ENCODE measurements at regions not wholly inside any gene's neighbourhood (a gene's known extent, or its start where the extent isn't known, plus 50 kb on each side); places are given as distances from the start of the nearest gene placed in this dataset.

DNA sequence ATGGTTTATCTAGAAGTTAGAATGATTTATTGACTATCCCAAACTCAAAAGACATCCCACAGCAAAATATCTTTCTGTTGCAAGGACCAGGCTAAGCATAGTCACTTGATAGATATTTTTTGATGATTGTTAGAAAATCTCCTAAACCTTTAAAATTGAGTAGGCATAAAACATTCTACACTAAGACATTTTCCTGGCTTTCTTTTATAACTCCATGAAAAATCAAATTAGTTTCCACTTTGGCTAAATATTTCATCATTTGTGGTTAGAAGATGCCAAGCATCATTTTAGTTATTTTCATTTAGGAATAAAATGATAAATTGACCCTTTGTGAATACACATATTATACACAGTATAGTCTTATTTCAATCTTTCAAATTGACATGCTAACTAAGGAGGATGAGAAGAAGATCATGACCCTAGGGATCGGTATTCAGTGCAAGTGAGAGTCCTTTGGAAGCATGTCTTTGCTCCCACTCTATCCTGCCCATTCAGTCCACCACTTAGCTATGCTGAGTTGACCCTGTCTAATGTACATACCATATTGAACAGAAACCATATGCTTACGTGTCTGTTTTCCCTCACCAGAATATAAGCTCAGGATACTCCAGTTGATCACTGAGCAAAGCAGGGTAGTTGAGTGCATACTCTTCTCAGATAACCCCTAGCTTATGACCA lies 136.6 kb upstream of the OTUD4 start:
- no peak overlapping the region for H3K27ac ChIP-seq
- H3K27me3 ChIP-seq: no peaks in the 10 kb centered on the region
- DNase-seq (no peak), ATAC-seq (no peak)
- H3K9me3 ChIP-seq: no peaks in the 10 kb centered on the region
- TF ChIP-seq, protein P1, sequence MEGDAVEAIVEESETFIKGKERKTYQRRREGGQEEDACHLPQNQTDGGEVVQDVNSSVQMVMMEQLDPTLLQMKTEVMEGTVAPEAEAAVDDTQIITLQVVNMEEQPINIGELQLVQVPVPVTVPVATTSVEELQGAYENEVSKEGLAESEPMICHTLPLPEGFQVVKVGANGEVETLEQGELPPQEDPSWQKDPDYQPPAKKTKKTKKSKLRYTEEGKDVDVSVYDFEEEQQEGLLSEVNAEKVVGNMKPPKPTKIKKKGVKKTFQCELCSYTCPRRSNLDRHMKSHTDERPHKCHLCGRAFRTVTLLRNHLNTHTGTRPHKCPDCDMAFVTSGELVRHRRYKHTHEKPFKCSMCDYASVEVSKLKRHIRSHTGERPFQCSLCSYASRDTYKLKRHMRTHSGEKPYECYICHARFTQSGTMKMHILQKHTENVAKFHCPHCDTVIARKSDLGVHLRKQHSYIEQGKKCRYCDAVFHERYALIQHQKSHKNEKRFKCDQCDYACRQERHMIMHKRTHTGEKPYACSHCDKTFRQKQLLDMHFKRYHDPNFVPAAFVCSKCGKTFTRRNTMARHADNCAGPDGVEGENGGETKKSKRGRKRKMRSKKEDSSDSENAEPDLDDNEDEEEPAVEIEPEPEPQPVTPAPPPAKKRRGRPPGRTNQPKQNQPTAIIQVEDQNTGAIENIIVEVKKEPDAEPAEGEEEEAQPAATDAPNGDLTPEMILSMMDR (IDR thresholded peaks at IDR 0.05): no peak
- no peak for TF ChIP-seq POLR2A (IDR thresholded peaks at IDR 0.05)
- no peaks in the 10 kb centered on the region for H3K36me3 ChIP-seq (replicated peaks in 1 of 2; ENCODE audit: insufficient read depth in 1 of 2, low read depth in 2 of 2)
- no peak overlapping the region for H3K4me3 ChIP-seq
- intact Hi-C loops (cut with DNase I): no loop called here
- 87 to 90% methylated on average over 2 of the region's 2 CpGs for WGBS, 2 donors
- H3K4me1 ChIP-seq: no peaks in the 10 kb centered on the region

DNA sequence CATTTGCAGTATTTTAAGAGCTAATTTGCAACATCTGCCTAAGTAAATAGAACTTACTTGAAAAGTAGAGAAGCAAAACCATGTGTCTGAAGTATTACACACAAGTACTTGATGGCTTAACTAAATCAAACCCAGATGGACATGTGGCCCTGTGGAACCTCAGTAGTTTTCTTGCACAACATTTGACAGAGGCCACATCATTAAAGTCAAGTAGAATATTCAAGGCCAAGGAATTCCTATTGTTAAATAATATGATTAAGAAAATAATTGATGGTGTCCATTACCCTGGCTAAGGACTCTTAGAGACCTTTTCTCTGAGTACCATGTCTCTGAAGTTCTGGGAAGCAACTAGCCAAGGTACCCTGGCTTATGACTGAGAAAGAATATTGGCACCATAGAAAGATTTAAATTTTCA lies 135.4 kb upstream of the OTUD4 start:
- no peak overlapping the region for H3K27ac ChIP-seq
- no peak for TF ChIP-seq POLR2A (IDR thresholded peaks at IDR 0.05)
- TF ChIP-seq, protein P1 (IDR thresholded peaks at IDR 0.05): no peak

DNA sequence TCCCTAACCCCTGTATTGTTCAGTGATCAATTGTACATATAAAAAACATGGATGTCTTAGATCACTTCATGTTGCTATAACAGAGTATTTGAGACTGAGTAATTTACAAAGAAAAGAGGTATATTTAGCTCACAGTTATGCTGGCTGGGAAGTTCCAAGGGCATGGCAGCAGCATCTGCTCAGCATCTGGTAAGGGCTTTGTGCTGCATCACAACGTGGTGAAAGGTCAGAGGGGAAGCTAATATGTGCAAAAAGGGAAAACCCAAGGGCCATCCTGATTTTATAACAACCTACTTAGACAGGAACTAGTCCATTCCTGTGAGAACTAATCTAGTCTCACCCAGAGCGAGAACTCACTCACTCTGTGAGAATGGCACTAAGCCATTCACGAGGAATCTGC lies 128.2 kb upstream of the OTUD4 start:
- no peak overlapping the region for H3K27ac ChIP-seq
- WGBS, 2 donors: 73 to 78% methylated on average over 3 of the region's 3 CpGs
- no peaks in the 10 kb centered on the region for H3K36me3 ChIP-seq (replicated peaks in 1 of 2; ENCODE audit: insufficient read depth in 1 of 2, low read depth in 2 of 2)
- no peak for TF ChIP-seq POLR2A (IDR thresholded peaks at IDR 0.05)
- TF ChIP-seq, protein P1 (IDR thresholded peaks at IDR 0.05): no peak
- no peaks in the 10 kb centered on the region for H3K9me3 ChIP-seq
- H3K27me3 ChIP-seq: no peaks in the 10 kb centered on the region
- H3K4me3 ChIP-seq: no peak overlapping the region
- peaks cover 13% of the 10 kb centered on the region for H3K4me1 ChIP-seq
- no peak for DNase-seq
- no peak for ATAC-seq
- intact Hi-C loops (cut with DNase I): no loop called here

More for the DNA sequence above, 135.4 kb upstream of the OTUD4 start:
- DNase-seq (no peak), ATAC-seq (no peak)
- intact Hi-C loops (cut with DNase I): no loop called here
- Histone ChIP-seq H3K4me3 (no peak overlapping the region), H3K4me1 (no peaks in the 10 kb centered on the region), H3K27me3 (no peaks in the 10 kb centered on the region), H3K36me3 (replicated peaks in 1 of 2; ENCODE audit: insufficient read depth in 1 of 2, low read depth in 2 of 2) (no peaks in the 10 kb centered on the region), H3K9me3 (no peaks in the 10 kb centered on the region)

DNA sequence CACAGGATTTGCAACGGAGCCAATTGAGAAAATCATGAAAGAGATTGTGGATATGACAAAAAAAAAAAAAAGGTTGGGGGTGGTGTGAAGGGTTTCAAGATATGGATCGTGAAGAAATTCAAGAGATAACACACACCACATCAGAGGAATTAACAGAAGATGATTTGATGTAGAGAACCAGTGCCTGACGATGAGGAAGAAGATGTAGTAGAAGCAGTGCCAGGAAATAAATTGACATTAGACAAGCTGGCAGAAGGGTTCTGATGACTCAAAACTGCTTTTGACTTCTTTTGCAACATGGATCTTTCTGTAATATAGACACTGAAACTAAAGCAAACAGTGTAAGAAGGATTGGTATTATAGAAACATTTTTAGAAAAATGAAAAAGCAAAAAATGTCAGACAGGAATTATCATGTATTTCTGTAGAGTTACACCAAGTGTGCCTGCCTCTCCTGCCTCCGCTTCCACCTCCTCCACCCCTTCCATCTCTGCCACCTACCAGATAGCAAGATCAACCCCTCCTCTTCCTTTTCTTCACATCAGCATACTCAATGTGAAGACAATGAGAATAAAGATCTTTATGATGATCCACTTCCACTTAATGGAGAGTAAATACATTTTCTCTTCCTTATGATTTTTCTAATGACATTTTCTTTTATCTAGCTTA lies 127.5 kb upstream of the OTUD4 start:
- TF ChIP-seq, protein P1 (IDR thresholded peaks at IDR 0.05): no peak
- no peak for TF ChIP-seq POLR2A (IDR thresholded peaks at IDR 0.05)
- DNase-seq: no peak
- Histone ChIP-seq H3K4me3 (no peak overlapping the region), H3K4me1 (peaks cover 13% of the 10 kb centered on the region), H3K36me3 (replicated peaks in 1 of 2; ENCODE audit: insufficient read depth in 1 of 2, low read depth in 2 of 2) (no peaks in the 10 kb centered on the region), H3K27ac (no peak overlapping the region), H3K9me3 (no peaks in the 10 kb centered on the region), H3K27me3 (no peaks in the 10 kb centered on the region)
- intact Hi-C loops (cut with DNase I): no loop called here
- 55 to 57% methylated on average over 4 of the region's 4 CpGs for WGBS, 2 donors
- ATAC-seq: no peak

DNA sequence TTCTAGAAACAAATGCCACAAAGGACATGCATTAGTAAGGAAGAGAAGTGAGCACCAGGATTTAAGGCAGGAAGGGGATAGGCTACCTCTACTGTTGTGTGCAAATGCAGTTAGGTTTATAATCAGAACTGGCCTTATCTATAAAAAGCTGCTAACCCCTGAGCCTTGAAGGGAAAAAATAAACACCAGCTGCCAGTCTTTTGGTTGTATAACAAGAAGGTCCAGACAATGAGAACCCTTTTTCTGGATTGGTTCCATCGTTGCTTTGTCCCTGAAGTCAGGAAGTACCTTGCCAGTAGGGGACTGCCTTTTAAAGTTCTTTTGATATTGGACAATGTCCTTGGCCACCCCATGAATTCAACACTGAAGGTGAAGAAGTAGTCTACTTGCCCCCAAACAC lies 126.7 kb upstream of the OTUD4 start:
- Histone ChIP-seq H3K27ac (peak overlapping the region in 3 of 4 donors; percentile 14 to 38 (median 16)), H3K4me1 (peaks cover 13% of the 10 kb centered on the region), H3K4me3 (no peak overlapping the region), H3K36me3 (replicated peaks in 1 of 2; ENCODE audit: insufficient read depth in 1 of 2, low read depth in 2 of 2) (no peaks in the 10 kb centered on the region), H3K27me3 (no peaks in the 10 kb centered on the region), H3K9me3 (no peaks in the 10 kb centered on the region)
- TF ChIP-seq, protein P1 (IDR thresholded peaks at IDR 0.05): no peak
- TF ChIP-seq POLR2A (IDR thresholded peaks at IDR 0.05): no peak
- ATAC-seq: peak; percentile 55
- intact Hi-C loops (cut with DNase I): no loop called here
- 23 to 29% methylated on average over 1 of the region's 1 CpG for WGBS, 2 donors
- DNase-seq: peak in 2 of 4 donors; percentile 11 to 40

Measured in body of pancreas (tissue), 4 donors.